NCI-H446 treated with DMSO at 0.1 percent for 48 hours (cell line): ENCODE measurements at regions not wholly inside any gene's neighbourhood (a gene's known extent, or its start where the extent isn't known, plus 50 kb on each side); places are given as distances from the start of the nearest gene placed in this dataset.
"Not testable (repeated sequence)": the region's sequence is repeated elsewhere in the genome, so short reads cannot be mapped to it uniquely, and the experiment has no call there.

Experiments
- DNase-seq: peaks from one replicate; lab custom pipeline; 2025; lab: John Stamatoyannopoulos, UW

DNA sequence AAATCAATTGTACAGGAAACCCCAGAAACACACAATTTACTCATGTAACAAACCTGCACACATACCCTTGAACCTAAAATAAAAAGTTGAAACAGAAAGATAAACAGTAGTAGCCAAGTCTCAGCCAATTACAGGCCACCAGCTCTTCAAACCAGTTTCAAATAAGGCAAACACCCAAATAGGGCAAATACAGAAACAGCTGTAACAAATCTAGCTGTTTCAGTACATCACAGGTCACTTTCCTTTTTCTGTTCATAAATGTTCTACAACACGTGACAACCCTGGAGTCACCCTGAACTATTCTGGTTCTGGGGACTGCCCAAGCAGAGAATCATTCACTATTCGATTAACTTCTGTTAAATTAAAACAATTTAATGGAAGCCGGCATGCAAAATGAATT is 329.0 kb downstream of the GJA1 start:
- no peak for DNase-seq

DNA sequence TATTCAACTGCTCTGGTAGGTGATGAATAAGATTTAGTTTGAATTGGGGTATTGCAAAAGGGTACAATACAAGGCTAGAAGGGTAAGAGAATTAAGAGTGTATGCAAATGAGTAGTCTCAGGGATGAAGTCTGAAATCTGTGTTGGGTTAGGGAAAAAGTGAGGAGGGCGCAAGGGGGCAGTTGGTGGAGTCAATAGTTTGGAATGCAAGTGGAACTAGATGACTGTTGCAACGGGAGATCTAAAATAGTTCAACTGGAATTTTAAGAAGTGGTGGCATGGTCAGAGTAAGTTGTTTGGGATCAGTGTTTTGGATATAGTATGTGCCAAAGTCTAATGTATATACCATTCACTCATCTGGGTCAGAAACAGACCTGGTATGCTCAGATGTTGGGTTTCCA is 329.6 kb downstream of the GJA1 start:
- DNase-seq = no peak

DNA sequence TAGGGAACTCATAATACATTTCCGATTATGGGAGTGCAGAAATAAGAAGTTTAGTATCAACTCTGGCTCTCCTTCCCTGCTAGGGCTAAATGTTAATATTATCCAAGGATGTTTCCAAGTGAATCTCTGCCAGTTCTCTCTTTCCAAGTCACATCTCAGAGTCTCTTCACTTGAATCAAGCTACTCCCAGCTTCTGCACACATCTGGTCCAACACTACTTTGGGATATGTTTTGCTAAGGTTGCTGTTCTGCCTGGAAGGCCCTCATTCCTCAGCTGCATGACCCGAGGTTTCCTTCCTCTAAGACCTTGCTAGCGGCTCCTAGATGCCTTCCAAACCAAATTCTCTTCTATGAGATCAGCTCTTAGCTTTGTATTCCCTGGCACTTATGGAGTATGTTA is 331.8 kb downstream of the GJA1 start:
- DNase-seq = no peak

- DNase-seq = no peak
These were observed 335.5 kb downstream of the GJA1 start for GRCh38 chr6:121770943-121771342.

- no peak for DNase-seq
These were observed 336.7 kb downstream of the GJA1 start for GRCh38 chr6:121771937-121772720.

- DNase-seq = no peak
These were observed 340.6 kb downstream of the GJA1 start for GRCh38 chr6:121776054-121776453.

DNA sequence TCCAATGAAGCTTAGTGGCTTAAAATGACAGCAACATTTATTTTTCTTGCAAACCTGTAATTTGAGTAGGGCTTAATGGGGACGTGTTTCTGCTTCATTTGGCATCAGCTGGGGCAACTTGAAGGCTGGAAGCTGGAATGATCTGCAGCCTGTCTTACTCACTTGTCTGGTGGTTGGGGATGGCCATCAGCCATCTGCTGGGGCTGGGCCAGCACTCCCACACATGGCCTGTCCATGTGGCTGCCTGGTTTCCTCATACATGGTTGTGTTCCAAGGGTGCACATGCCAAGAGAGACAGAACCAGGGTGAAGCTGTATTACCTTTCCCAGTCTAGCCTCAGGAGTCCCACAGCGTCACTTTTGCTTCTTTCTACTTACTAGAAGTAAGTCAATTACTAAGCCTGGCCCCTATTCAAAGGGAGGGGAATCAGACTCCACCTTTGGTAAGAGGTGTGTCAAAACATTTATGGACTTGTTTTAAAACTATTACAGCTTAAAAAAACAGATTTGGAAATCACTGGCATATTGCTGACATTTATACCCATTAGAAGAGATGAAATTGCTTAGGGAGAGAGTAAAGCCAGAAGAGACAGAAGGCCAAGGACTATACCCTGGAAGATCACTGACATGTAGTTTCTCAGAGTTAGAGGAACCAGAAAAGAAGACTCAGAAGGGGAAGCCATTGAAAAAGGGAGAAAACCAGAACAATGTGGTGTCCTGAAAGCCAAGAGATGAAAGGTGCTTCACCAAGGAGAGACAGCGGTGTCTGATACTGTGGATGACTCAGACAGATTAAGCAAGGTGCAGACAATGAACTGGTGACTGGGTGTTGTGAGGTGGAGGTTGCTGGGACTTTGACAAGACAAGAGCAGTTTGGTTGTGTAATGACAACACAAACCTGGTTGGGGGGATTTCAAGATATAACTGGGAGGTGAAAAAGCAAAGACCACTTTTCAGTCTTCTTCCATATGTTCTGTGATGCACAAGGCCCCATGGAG is 345.2 kb downstream of the GJA1 start:
- DNase-seq = peak; percentile 90

DNA sequence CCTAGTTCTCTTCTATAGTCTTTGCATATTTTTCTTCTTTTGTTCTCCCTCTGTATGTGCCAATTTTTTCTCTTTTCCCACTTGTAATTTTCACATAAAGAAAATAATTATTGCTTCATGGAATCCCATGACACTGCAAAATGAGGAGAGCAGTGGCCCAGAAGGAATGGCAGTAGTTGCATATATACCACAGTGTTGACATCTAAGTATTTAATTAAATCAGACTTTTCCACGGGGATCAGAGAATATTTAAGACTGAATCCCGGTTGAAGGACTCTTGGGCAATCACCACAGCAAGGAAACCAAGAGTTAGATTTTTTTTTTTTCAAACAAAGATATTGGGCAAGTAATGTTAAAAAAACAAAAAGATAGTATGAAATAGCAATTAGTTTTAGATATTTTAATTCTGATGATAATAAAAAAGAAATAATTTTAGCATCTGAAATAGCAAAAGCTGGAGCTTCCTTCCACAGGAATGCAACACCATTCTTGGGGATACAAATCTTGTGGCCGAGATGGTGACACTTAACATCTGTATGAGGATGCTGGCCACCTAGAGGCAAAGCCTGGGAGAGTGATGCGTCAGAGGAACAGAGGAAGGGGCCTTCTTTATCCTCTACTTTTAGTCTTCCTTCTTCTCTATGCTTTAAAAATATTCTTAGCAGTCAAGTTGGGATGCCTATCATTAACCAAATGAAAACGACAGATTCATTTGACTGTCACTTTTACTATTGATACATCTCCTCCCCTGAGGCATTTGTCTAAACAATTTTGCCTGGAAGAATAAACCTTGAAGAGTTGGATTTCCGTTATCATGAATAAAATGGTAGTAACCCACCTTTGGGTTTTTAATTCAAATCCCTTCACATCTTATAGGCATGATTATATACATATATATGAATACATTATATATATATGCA is 356.2 kb downstream of the GJA1 start:
- DNase-seq = no peak

DNA sequence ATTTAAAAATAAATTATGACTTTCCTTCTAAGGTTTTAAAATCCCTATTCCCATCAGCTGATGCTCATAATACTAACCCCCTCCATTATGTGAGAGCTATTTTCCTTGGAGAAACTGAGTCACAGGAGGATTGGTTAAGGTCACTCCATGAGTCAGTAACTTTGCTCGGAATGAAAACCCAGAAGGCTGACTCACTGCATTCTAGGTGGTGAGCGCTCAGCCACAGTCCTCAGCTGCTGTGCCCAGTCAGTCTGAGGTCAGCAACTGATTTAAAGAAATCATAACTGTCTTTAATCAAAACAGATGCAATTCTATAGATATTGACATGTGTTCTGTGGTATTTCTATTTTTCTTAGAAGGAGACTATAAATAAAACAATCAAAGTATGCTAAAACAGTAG is 359.2 kb downstream of the GJA1 start:
- no peak for DNase-seq

DNA sequence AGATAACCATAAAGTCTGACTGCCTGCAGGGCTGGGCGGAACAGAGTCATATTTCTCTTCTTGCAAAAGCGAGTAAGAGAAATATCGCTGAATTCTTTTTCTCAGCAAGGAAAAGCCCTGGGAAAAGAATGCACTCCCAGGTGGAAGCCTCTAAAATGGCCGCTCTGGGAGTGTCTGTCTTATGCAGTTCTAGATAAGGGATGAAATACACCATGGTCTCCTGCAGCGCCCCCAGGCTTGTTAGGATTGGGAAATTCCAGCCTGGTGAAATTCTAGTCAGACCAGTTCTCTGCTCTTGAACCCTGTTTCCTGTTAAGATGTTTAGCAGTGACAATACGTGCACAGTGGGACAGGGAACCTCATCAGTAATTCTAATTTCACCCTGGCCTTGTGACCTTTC is 362.2 kb downstream of the GJA1 start:
- DNase-seq = not testable (repeated sequence)

- DNase-seq = not testable (repeated sequence)
These were observed 362.7 kb downstream of the GJA1 start for GRCh38 chr6:121798126-121798525.

- DNase-seq = no peak
These were observed 364.1 kb downstream of the GJA1 start for GRCh38 chr6:121799574-121799973.

- DNase-seq = no peak
These were observed 364.6 kb downstream of the GJA1 start for GRCh38 chr6:121800047-121800446.

- no peak for DNase-seq
These were observed 370.7 kb downstream of the GJA1 start for GRCh38 chr6:121806116-121806515.

GRCh38 chr6:121809211-121809610 is 373.8 kb downstream of the GJA1 start:
- DNase-seq = no peak

- DNase-seq = no peak
These were observed 374.9 kb downstream of the GJA1 start for GRCh38 chr6:121810158-121811032.

- DNase-seq = no peak
These were observed 375.7 kb downstream of the GJA1 start for GRCh38 chr6:121811106-121811505.

DNA sequence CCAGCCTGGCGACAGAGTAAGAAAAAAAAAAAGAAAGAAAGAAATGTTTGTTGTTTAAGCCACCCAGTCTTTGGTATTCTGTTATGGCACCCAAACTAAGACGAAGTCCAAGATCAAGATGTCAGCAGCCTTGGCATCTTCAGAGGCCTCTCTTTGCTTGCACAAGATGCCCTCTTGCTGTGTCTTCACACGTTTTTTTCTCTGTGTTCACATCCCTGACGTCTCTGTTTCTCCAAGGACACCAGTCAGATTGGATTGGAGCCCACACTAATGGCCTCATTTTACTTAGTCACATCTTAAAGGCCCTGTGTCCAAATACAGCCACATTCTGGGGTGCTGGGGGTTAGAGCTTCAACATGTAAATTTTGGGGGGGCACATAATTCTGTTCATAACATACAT is 380.9 kb downstream of the GJA1 start:
- DNase-seq = no peak

DNA sequence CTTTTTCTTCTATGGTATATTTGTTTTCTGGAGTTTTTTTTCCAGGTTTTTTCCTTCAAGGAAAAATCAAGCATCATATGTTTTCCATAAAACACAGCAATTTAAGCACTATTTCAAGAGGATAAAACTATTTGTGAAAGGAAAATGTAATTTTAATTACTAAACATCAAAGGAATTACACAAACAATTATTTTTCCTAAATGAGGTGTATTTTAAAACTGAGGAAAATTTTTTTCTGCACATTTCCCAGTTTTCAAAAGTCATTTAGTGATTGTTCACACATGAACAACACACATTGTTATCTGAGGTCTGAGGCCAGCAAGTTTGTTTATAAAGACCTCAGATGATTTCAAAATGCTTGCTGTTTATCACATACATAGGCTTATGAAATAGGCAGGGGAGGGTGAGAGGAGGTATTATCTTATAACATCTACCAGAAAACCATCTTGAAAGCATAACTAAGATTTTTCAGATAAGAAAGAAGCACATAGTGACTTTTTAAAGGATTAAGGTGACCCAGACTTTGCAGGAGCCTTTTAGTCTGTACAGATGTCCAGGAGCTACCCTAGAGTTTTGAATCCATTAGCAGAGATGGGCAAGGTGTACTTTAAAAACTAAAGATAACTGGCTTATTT is 381.6 kb downstream of the GJA1 start:
- DNase-seq = no peak

DNA sequence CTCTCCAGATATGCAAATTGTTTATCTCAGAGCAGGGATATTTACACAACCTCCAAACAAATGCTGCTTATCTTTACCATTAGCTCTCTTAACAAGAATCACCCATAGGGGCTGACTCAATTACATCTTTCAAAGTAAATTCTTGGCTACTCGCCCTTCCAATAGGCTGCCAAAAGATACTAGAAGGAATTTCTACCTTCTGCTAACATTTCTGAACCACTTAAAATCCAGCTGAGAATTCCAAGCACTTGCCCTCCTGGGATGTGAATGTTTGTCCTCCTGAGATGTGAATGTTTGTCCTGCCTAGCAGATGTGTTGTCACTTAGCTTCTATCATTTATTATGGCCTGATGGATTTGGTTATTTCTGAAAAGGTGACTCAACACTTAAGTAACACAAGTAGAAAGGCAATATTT is 388.0 kb downstream of the GJA1 start:
- no peak for DNase-seq
